ENCODE measurements at regions not wholly inside any gene's neighbourhood (a gene's known extent, or its start where the extent isn't known, plus 50 kb on each side); places are given as distances from the start of the nearest gene placed in this dataset.
A peak's percentile ranks its signal among the peaks of the same experiment; 100 is the strongest.

GRCh38 chr10:32151871-32152270 is 95.6 kb upstream of the KIF5B start:
- no TSS peak for BruUV-seq (replicated peaks)
- no peaks in the 10 kb centered on the region for H3K9me3 Mint-ChIP-seq (ENCODE audit: unreplicated experiment)
- no peak for TF ChIP-seq CTCF (IDR thresholded peaks at IDR 0.05; ENCODE audit: unreplicated experiment)
- no peak for DNase-seq (ENCODE audit: unreplicated experiment)
- no peak overlapping the region for H3K27ac Mint-ChIP-seq (ENCODE audit: low read depth, unreplicated experiment)
- H3K4me1 Mint-ChIP-seq (ENCODE audit: insufficient read depth, unreplicated experiment) = peaks cover 23% of the 10 kb centered on the region
- ChIA-PET CTCF (interaction anchor here (0.6 to 1.6 kb wide), 2 partner anchors 12 to 39 kb away, joined by 3 read pairs; no protein-coding TSS in a partner anchor), POLR2A (no interaction called here)
- no peaks in the 10 kb centered on the region for H3K36me3 Mint-ChIP-seq (ENCODE audit: insufficient read depth, unreplicated experiment)
- no peaks in the 10 kb centered on the region for H3K27me3 Mint-ChIP-seq (ENCODE audit: insufficient read depth, unreplicated experiment)
- intact Hi-C loops (cut with micrococcal nuclease) = no loop called here
- no peak overlapping the region for H3K4me3 Mint-ChIP-seq (ENCODE audit: unreplicated experiment)

GRCh38 chr10:32150532-32151101 is 94.4 kb upstream of the KIF5B start:
- peak overlapping the region; percentile 97 for H3K27ac Mint-ChIP-seq (ENCODE audit: low read depth, unreplicated experiment)
- no peak overlapping the region for H3K4me3 Mint-ChIP-seq (ENCODE audit: unreplicated experiment)
- POLR2A ChIA-PET = interaction anchor here (0.6 to 1.5 kb wide), 5 partner anchors 10 to 1789 kb away, joined by 3 to 9 read pairs (median 3); no protein-coding TSS in a partner anchor
- no peaks in the 10 kb centered on the region for H3K9me3 Mint-ChIP-seq (ENCODE audit: unreplicated experiment)
- no peaks in the 10 kb centered on the region for H3K36me3 Mint-ChIP-seq (ENCODE audit: insufficient read depth, unreplicated experiment)
- intact Hi-C loops (cut with micrococcal nuclease) = no loop called here
- DNase-seq (ENCODE audit: unreplicated experiment) = no peak
- CTCF ChIA-PET = interaction anchor here (0.6 to 1.6 kb wide), 4 partner anchors 10 to 1321 kb away, joined by 3 to 4 read pairs (median 3); no protein-coding TSS in a partner anchor
- peaks cover 23% of the 10 kb centered on the region for H3K4me1 Mint-ChIP-seq (ENCODE audit: insufficient read depth, unreplicated experiment)
- no peak for TF ChIP-seq CTCF (IDR thresholded peaks at IDR 0.05; ENCODE audit: unreplicated experiment)
- BruUV-seq (replicated peaks) = no TSS peak
- H3K27me3 Mint-ChIP-seq (ENCODE audit: insufficient read depth, unreplicated experiment) = no peaks in the 10 kb centered on the region

GRCh38 chr10:32149252-32149955 is 93.2 kb upstream of the KIF5B start:
- H3K36me3 Mint-ChIP-seq (ENCODE audit: insufficient read depth, unreplicated experiment) = no peaks in the 10 kb centered on the region
- intact Hi-C loops (cut with micrococcal nuclease) = loop anchor here (2.0 kb wide), 1 partner anchor 95 kb away; no protein-coding TSS in a partner anchor
- no peak for TF ChIP-seq CTCF (IDR thresholded peaks at IDR 0.05; ENCODE audit: unreplicated experiment)
- peak; percentile 92 for DNase-seq (ENCODE audit: unreplicated experiment)
- H3K27me3 Mint-ChIP-seq (ENCODE audit: insufficient read depth, unreplicated experiment) = no peaks in the 10 kb centered on the region
- ChIA-PET CTCF (interaction anchor here (0.6 kb wide), 1 partner anchor 323 kb away, joined by 3 read pairs; no protein-coding TSS in a partner anchor), POLR2A (interaction anchor here (0.7 to 1.5 kb wide), 8 partner anchors 10 to 98 kb away, joined by 3 to 9 read pairs (median 4); partner anchors contain the start of gene KIF5B)
- BruUV-seq (replicated peaks) = no TSS peak
- no peaks in the 10 kb centered on the region for H3K9me3 Mint-ChIP-seq (ENCODE audit: unreplicated experiment)
- peak overlapping the region; percentile 97 for H3K27ac Mint-ChIP-seq (ENCODE audit: low read depth, unreplicated experiment)
- H3K4me3 Mint-ChIP-seq (ENCODE audit: unreplicated experiment) = peak overlapping the region; percentile 9
- H3K4me1 Mint-ChIP-seq (ENCODE audit: insufficient read depth, unreplicated experiment) = peaks cover 14% of the 10 kb centered on the region

- peaks cover 14% of the 10 kb centered on the region for H3K4me1 Mint-ChIP-seq (ENCODE audit: insufficient read depth, unreplicated experiment)
- no peaks in the 10 kb centered on the region for H3K9me3 Mint-ChIP-seq (ENCODE audit: unreplicated experiment)
- no peak for DNase-seq (ENCODE audit: unreplicated experiment)
- intact Hi-C loops (cut with micrococcal nuclease) = loop anchor here (2.0 kb wide), 1 partner anchor 94 kb away; no protein-coding TSS in a partner anchor
- CTCF ChIA-PET = no interaction called here
- TSS peak; percentile 86 for BruUV-seq (replicated peaks)
- peak overlapping the region; percentile 97 for H3K27ac Mint-ChIP-seq (ENCODE audit: low read depth, unreplicated experiment)
- H3K27me3 Mint-ChIP-seq (ENCODE audit: insufficient read depth, unreplicated experiment) = no peaks in the 10 kb centered on the region
- peak overlapping the region; percentile 9 for H3K4me3 Mint-ChIP-seq (ENCODE audit: unreplicated experiment)
- POLR2A ChIA-PET = interaction anchor here (0.7 to 1.5 kb wide), 5 partner anchors 10 to 218 kb away, joined by 3 to 9 read pairs (median 8); partner anchors contain the start of gene KIF5B
- TF ChIP-seq CTCF (IDR thresholded peaks at IDR 0.05; ENCODE audit: unreplicated experiment) = no peak
- H3K36me3 Mint-ChIP-seq (ENCODE audit: insufficient read depth, unreplicated experiment) = no peaks in the 10 kb centered on the region
Observed at GRCh38 chr10:32148864-32149251, 92.6 kb upstream of the KIF5B start.

Measured in MCF 10A (cell line).